Neuronal stem cell (in vitro differentiated cells): ENCODE measurements at regions not wholly inside any gene's neighbourhood (a gene's known extent, or its start where the extent isn't known, plus 50 kb on each side); places are given as distances from the start of the nearest gene placed in this dataset.

Experiments used
- DNase-seq: peaks from one replicate; pipeline ENCODE4 v3.0.0-alpha.2; 2013; ENCODE audit warnings: low spot score
- H2AFZ ChIP-seq: one replicate; pipeline ENCODE4 v1.6.1; 2013; ENCODE audit warnings: mild to moderate bottlenecking, low read length, inconsistent platforms
- H2AK5ac ChIP-seq: 2 replicates; pipeline ENCODE4 v1.6.1; 2013; ENCODE audit warnings: low read depth, mild to moderate bottlenecking, inconsistent platforms, low read length, moderate library complexity, mixed read lengths
- H2BK120ac ChIP-seq: 2 replicates; pipeline ENCODE4 v1.6.1; 2013; ENCODE audit warnings: low read depth, mild to moderate bottlenecking, inconsistent platforms, low read length, moderate library complexity, mixed read lengths
- H2BK12ac ChIP-seq: one replicate; pipeline ENCODE4 v1.6.1; 2013; ENCODE audit warnings: low read length, inconsistent platforms
- H2BK15ac ChIP-seq: 2 replicates; pipeline ENCODE4 v1.6.1; 2013; ENCODE audit warnings: mild to moderate bottlenecking, low read length, inconsistent platforms, mixed read lengths
- H2BK5ac ChIP-seq: one replicate; pipeline ENCODE4 v1.6.1; 2013; ENCODE audit warnings: inconsistent platforms, mild to moderate bottlenecking, low read length, moderate library complexity
- H3K14ac ChIP-seq: one replicate; pipeline ENCODE4 v1.6.1; 2013; ENCODE audit warnings: low read length, inconsistent platforms
- H3K18ac ChIP-seq: 2 replicates; pipeline ENCODE4 v1.6.1; 2013; ENCODE audit warnings: low read length, inconsistent platforms
- H3K23ac ChIP-seq: 2 replicates; pipeline ENCODE4 v1.6.1; 2013; ENCODE audit warnings: low read depth, mild to moderate bottlenecking, mixed read lengths, low read length, inconsistent platforms; ENCODE audit not compliant: poor library complexity
- H3K27ac ChIP-seq: replicated peaks from 3 replicates; pipeline ENCODE4 v1.5.1; 2013; ENCODE audit warnings: low read length, inconsistent platforms
- H3K27me3 ChIP-seq, 3 experiments: 2 replicates each; pipeline ENCODE4 v1.6.1; 2013; ENCODE audit warnings: low read length in 3 of 3, mild to moderate bottlenecking in 2 of 3, inconsistent platforms in 1 of 3, low read depth in 1 of 3, mixed read lengths in 1 of 3, moderate library complexity in 1 of 3; ENCODE audit not compliant: control insufficient read depth in 3 of 3, insufficient read depth in 3 of 3
- H3K36me3 ChIP-seq, 2 donors: replicated peaks in 1 of 2; 2 replicates each; pipeline ENCODE4 v1.6.1; 2013; ENCODE audit warnings: low read length in 2 of 2; ENCODE audit not compliant: control insufficient read depth in 2 of 2, insufficient read depth in 2 of 2
- H3K4ac ChIP-seq: 2 replicates; pipeline ENCODE4 v1.6.1; 2013; ENCODE audit warnings: inconsistent platforms, mild to moderate bottlenecking, low read length, moderate library complexity
- H3K4me1 ChIP-seq, 2 donors: 1 replicate in 1 of 2; 2 replicates in 1 of 2; pipeline ENCODE4 v1.6.1; 2013; ENCODE audit warnings: low read length in 2 of 2, low read depth in 1 of 2; ENCODE audit not compliant: control insufficient read depth in 2 of 2, insufficient read depth in 1 of 2
- H3K4me2 ChIP-seq: one replicate; pipeline ENCODE4 v1.6.1; 2013; ENCODE audit warnings: mild to moderate bottlenecking, low read length, inconsistent platforms; ENCODE audit not compliant: insufficient read depth, poor library complexity, severe bottlenecking
- H3K4me3 ChIP-seq, 2 donors: 2 replicates each; pipeline ENCODE4 v1.5.1; 2013; ENCODE audit warnings: low read length in 2 of 2, mild to moderate bottlenecking in 2 of 2, inconsistent platforms in 1 of 2, moderate library complexity in 1 of 2
- H3K79me1 ChIP-seq: one replicate; pipeline ENCODE4 v1.6.1; 2013; ENCODE audit warnings: low read depth, mild to moderate bottlenecking, inconsistent platforms, low read length, moderate library complexity
- H3K9ac ChIP-seq: one replicate; pipeline ENCODE4 v1.6.1; 2013; ENCODE audit warnings: mild to moderate bottlenecking, low read depth, low read length, inconsistent platforms; ENCODE audit not compliant: poor library complexity
- H3K9me3 ChIP-seq, 2 donors: replicated peaks in 1 of 2; 2 replicates each; pipeline versions ENCODE3 to v1.6.1; 2013; ENCODE audit warnings: low read length in 2 of 2, mild to moderate bottlenecking in 2 of 2, inconsistent platforms in 1 of 2, low read depth in 1 of 2, mixed read lengths in 1 of 2, moderate library complexity in 1 of 2; ENCODE audit not compliant: control insufficient read depth in 2 of 2, insufficient read depth in 1 of 2
- H4K8ac ChIP-seq: one replicate; pipeline ENCODE4 v1.6.1; 2013; ENCODE audit warnings: low read depth, mild to moderate bottlenecking, inconsistent platforms, low read length, moderate library complexity
- H4K91ac ChIP-seq: one replicate; pipeline ENCODE4 v1.6.1; 2013; ENCODE audit warnings: low read length, low read depth, mild to moderate bottlenecking, inconsistent platforms; ENCODE audit not compliant: poor library complexity
- WGBS, 2 donors: extraction: QIAGEN DNeasy Blood & Tissue Kit; methylation state at CpG; one replicate each; pipeline ENCODE4 v1.1.7; 2013; ENCODE audit warnings: missing lambda C conversion rate in 2 of 2, mixed read lengths in 1 of 2; ENCODE audit not compliant: insufficient read length in 2 of 2, insufficient replicate concordance in 1 of 2; ENCODE audit errors: extremely low coverage in 2 of 2; 5-methylcytosine and 5-hydroxymethylcytosine counted together

DNA sequence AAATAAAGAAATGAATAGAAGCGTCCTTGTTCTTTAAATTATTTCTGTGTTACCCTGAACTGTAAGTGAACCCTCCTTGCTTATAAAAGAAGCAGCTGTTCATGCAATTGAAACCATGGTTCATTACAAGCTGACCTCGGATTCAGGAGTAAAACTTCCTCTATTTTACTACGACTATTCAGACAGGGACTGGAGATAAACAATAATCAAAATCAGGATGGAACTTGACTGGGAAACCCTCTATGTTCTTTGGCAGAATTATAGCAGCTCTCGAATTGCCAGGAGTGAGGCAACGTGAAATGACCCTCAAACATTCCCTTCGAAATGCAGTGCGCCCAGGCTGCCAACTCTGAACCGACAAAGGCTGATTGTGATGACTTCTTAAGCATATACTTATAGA is 172.1 kb downstream of the CYP26A1 start:
- Histone ChIP-seq H3K36me3 (no peaks in the 10 kb centered on the region), H2BK5ac (no peak overlapping the region), H2BK12ac (no peak overlapping the region), H3K4ac (no peak overlapping the region), H3K27ac (no peak overlapping the region), H4K91ac (no peak overlapping the region), H2AFZ (no peak overlapping the region), H4K8ac (no peak overlapping the region), H3K79me1 (no peaks in the 10 kb centered on the region), H3K18ac (no peak overlapping the region), H3K27me3 (peaks cover 0 to 3% (median 0%) of the 10 kb centered on the region in 3 experiments), H3K4me3 (no peak overlapping the region), H2BK15ac (no peak overlapping the region), H2AK5ac (no peak overlapping the region), H3K23ac (no peak overlapping the region), H3K14ac (no peak overlapping the region), H3K4me1 (peaks cover 0 to 4% of the 10 kb centered on the region in 2 donors), H2BK120ac (no peak overlapping the region), H3K9me3 (no peaks in the 10 kb centered on the region), H3K4me2 (no peak overlapping the region), H3K9ac (no peak overlapping the region)
- WGBS, 2 donors: no CpG with 5 or more reads among the region's 8 CpGs
- DNase-seq: no peak

DNA sequence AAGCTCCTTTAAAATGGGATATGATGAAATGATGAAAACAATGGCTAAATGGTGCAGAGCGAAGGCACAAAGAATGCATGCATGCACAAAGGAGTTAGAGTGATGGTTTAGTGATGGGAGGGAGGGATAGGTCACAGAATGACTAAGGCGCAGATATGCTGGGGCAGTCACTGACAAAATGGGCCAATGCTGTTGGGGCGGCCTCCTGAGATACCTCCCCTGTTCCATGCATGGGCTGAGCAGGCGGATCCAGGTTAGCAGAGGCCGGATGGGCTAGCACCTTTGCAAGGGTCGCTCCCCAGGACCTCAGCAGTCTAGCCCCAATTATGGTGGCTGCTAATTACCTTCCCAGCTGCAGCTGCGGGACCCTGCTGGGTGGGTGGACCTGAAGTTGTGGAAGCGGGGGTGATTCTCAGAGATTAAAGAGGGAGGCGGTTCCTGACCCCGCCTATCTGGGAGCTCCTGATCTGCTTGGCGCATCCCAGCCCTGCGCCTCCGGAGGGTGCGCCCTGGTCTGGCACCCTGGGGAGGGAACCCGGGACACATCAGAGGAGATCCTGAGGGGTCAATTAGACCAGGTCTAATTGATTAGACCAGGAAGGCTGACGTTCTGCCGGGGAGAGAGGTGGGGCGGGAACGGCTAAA is 175.0 kb downstream of the CYP26A1 start:
- no peak overlapping the region for H2AK5ac ChIP-seq
- no peaks in the 10 kb centered on the region for H3K79me1 ChIP-seq
- no peak overlapping the region for H3K4ac ChIP-seq
- no peak overlapping the region for H3K4me2 ChIP-seq
- no peak overlapping the region for H2BK120ac ChIP-seq
- peak overlapping the region; percentile 62 for H3K18ac ChIP-seq
- no peak overlapping the region for H3K23ac ChIP-seq
- H3K9ac ChIP-seq: no peak overlapping the region
- H3K36me3 ChIP-seq: no peaks in the 10 kb centered on the region
- no peak overlapping the region for H4K8ac ChIP-seq
- H3K27me3 ChIP-seq: no peaks in the 10 kb centered on the region
- H2AFZ ChIP-seq: no peak overlapping the region
- H2BK15ac ChIP-seq: no peak overlapping the region
- no peak overlapping the region for H3K14ac ChIP-seq
- no peak overlapping the region for H2BK5ac ChIP-seq
- no peak overlapping the region for H4K91ac ChIP-seq
- peaks cover 0 to 6% of the 10 kb centered on the region in 2 donors for H3K4me1 ChIP-seq
- no peak overlapping the region for H2BK12ac ChIP-seq
- H3K4me3 ChIP-seq: peak overlapping the region in 1 of 2 donors; percentile 33
- H3K27ac ChIP-seq: no peak overlapping the region
- no CpG with 5 or more reads among the region's 19 CpGs for WGBS, 2 donors
- no peak for DNase-seq
- H3K9me3 ChIP-seq: no peaks in the 10 kb centered on the region

DNA sequence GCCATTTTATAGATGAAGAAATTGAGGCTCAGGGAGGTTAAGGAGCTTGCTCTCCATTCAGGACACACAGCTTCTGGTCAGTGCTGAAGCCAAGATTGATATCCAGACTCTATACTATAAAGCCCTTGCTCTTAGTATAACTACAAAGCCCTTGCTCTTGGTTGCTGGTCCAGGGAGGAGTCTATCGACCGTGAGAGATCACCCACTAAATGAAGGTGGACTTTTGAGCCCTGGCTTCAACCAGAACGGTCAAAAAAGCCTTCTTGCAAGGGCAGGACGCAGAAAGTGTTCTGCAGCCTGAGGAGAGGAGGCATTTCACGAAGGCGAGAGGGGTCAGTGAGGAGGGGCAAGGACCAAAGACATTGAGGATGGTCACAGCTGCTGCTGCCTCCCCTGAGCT is 176.3 kb downstream of the CYP26A1 start:
- Histone ChIP-seq H2BK5ac (no peak overlapping the region), H3K36me3 (no peaks in the 10 kb centered on the region), H4K91ac (no peak overlapping the region), H3K27ac (no peak overlapping the region), H3K4me3 (peak overlapping the region in 1 of 2 donors; percentile 4), H3K4me1 (peaks cover 0 to 6% of the 10 kb centered on the region in 2 donors), H3K79me1 (no peaks in the 10 kb centered on the region), H2AFZ (no peak overlapping the region), H3K4ac (no peak overlapping the region), H2BK15ac (no peak overlapping the region), H3K18ac (no peak overlapping the region), H2BK120ac (no peak overlapping the region), H3K23ac (no peak overlapping the region), H4K8ac (no peak overlapping the region), H3K4me2 (no peak overlapping the region), H3K14ac (no peak overlapping the region), H3K9ac (no peak overlapping the region), H3K27me3 (no peaks in the 10 kb centered on the region), H2AK5ac (no peak overlapping the region), H3K9me3 (no peaks in the 10 kb centered on the region), H2BK12ac (no peak overlapping the region)
- no peak for DNase-seq
- WGBS, 2 donors: no CpG with 5 or more reads among the region's 6 CpGs

DNA sequence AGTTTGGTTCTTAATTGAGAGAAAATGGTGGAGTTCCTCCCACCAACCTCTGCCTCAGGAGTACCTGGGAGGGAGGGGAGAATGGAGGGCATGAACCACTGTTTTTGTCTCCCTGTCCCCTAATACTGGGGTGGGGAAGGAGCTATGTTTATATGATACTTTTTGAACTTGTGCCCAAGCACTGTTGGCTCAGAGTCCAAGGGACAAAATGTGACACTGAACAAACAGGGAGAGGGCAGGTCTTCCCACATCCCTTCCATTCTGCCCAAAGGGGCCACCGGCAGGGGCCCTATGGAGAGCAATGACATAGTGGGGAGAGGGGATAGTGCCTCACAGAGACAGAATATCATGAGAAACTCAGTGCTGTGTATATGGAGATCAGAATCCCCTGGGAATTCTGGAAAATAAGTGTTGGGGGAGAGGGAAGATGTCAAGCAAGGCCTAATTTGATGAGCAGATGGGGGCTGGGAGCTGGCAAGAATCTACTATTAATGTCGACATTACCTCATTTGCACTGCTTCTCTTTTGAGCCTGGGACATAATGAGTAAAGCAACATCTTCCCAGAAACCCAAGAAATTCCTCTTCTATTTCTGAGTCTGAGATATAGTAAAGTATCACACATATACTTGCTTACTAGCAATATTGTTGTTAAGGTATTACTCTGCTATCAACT is 180.6 kb downstream of the CYP26A1 start:
- no peak overlapping the region for H3K4me3 ChIP-seq
- no peak overlapping the region for H2BK120ac ChIP-seq

More for the DNA sequence above, 180.6 kb downstream of the CYP26A1 start:
- Histone ChIP-seq H4K91ac (no peak overlapping the region), H3K14ac (no peak overlapping the region), H3K9ac (no peak overlapping the region), H2BK5ac (no peak overlapping the region), H3K36me3 (no peaks in the 10 kb centered on the region), H3K27me3 (no peaks in the 10 kb centered on the region), H3K4me2 (no peak overlapping the region), H2BK12ac (no peak overlapping the region), H2AK5ac (no peak overlapping the region), H3K9me3 (no peaks in the 10 kb centered on the region), H3K79me1 (no peaks in the 10 kb centered on the region), H4K8ac (no peak overlapping the region), H3K23ac (no peak overlapping the region), H2AFZ (no peak overlapping the region), H2BK15ac (no peak overlapping the region), H3K4me1 (peaks cover 0 to 3% of the 10 kb centered on the region in 2 donors), H3K4ac (no peak overlapping the region), H3K27ac (no peak overlapping the region), H3K18ac (no peak overlapping the region)
- no CpG with 5 or more reads among the region's 2 CpGs for WGBS, 2 donors
- no peak for DNase-seq
